ENCODE measurements at regions not wholly inside any gene's neighbourhood (a gene's known extent, or its start where the extent isn't known, plus 50 kb on each side); places are given as distances from the start of the nearest gene placed in this dataset.

GRCh38 chr9:2979957-2980610 is 136.2 kb upstream of the PUM3 start:
- no peak for DNase-seq

- DNase-seq = no peak
These were observed 128.6 kb upstream of the PUM3 start for GRCh38 chr9:2972475-2972874.

- DNase-seq = no peak
These were observed 127.0 kb upstream of the PUM3 start for GRCh38 chr9:2970864-2971263.

GRCh38 chr9:2967766-2968165 is 123.9 kb upstream of the PUM3 start:
- DNase-seq = no peak

GRCh38 chr9:2966565-2967300 is 122.8 kb upstream of the PUM3 start:
- no peak for DNase-seq

- no peak for DNase-seq
These were observed 120.6 kb upstream of the PUM3 start for GRCh38 chr9:2964470-2964869.

- no peak for DNase-seq
These were observed 119.4 kb upstream of the PUM3 start for GRCh38 chr9:2963307-2963706.

- DNase-seq = no peak
These were observed 118.7 kb upstream of the PUM3 start for GRCh38 chr9:2962471-2963172.

GRCh38 chr9:2958219-2958618 is 114.3 kb upstream of the PUM3 start:
- DNase-seq = no peak

- DNase-seq = no peak
These were observed 113.8 kb upstream of the PUM3 start for GRCh38 chr9:2957656-2958200.

- DNase-seq = no peak
These were observed 111.7 kb upstream of the PUM3 start for GRCh38 chr9:2955575-2955974.

- DNase-seq = no peak
These were observed 95.5 kb upstream of the PUM3 start for GRCh38 chr9:2939368-2939767.

GRCh38 chr9:2936221-2936620 is 92.3 kb upstream of the PUM3 start:
- no peak for DNase-seq

GRCh38 chr9:2934883-2935282 is 91.0 kb upstream of the PUM3 start:
- DNase-seq = no peak

GRCh38 chr9:2934241-2934650 is 90.4 kb upstream of the PUM3 start:
- DNase-seq = no peak

- no peak for DNase-seq
These were observed 89.5 kb upstream of the PUM3 start for GRCh38 chr9:2933165-2934095.

- no peak for DNase-seq
These were observed 84.5 kb upstream of the PUM3 start for GRCh38 chr9:2928411-2928810.

- no peak for DNase-seq
These were observed 81.1 kb upstream of the PUM3 start for GRCh38 chr9:2925016-2925415.

GRCh38 chr9:2924380-2924768 is 80.5 kb upstream of the PUM3 start:
- no peak for DNase-seq

- DNase-seq = no peak
These were observed 80.0 kb upstream of the PUM3 start for GRCh38 chr9:2923766-2924379.

- no peak for DNase-seq
These were observed 75.5 kb upstream of the PUM3 start for GRCh38 chr9:2919347-2919746.

GRCh38 chr9:2916382-2916985 is 72.6 kb upstream of the PUM3 start:
- no peak for DNase-seq
